Liver (tissue), 7 donors: ENCODE measurements at regions not wholly inside any gene's neighbourhood (a gene's known extent, or its start where the extent isn't known, plus 50 kb on each side); places are given as distances from the start of the nearest gene placed in this dataset.
A peak's percentile ranks its signal among the peaks of the same experiment; 100 is the strongest.

ENCODE experiments used
- DNase-seq: peaks from one replicate; pipeline ENCODE4 v3.0.0-alpha.2; 2017; ENCODE audit warnings: low spot score
- H3K27ac ChIP-seq, 2 donors: one replicate each; pipeline ENCODE4 v1.7.0; 2013; ENCODE audit warnings: inconsistent platforms in 2 of 2, low read length in 2 of 2, control low read depth in 1 of 2, low read depth in 1 of 2, mild to moderate bottlenecking in 1 of 2
- H3K27me3 ChIP-seq, 4 donors: one replicate each; pipeline versions ENCODE4 v1.6.1 to v1.7.0; 2013; ENCODE audit warnings: low read length in 3 of 4, inconsistent platforms in 1 of 4, mild to moderate bottlenecking in 1 of 4, moderate library complexity in 1 of 4; ENCODE audit not compliant: control insufficient read depth in 4 of 4, insufficient read depth in 4 of 4
- H3K36me3 ChIP-seq, 4 donors: one replicate each; pipeline versions ENCODE4 v1.6.1 to v1.7.0; 2013; ENCODE audit warnings: low read length in 3 of 4, mild to moderate bottlenecking in 3 of 4, low read depth in 1 of 4, moderate library complexity in 1 of 4; ENCODE audit not compliant: control insufficient read depth in 4 of 4, insufficient read depth in 3 of 4
- H3K4me1 ChIP-seq, 4 donors: one replicate each; pipeline versions ENCODE4 v1.6.1 to v1.7.0; 2013; ENCODE audit warnings: low read length in 3 of 4, mild to moderate bottlenecking in 3 of 4, moderate library complexity in 1 of 4; ENCODE audit not compliant: control insufficient read depth in 4 of 4, insufficient read depth in 4 of 4
- H3K4me3 ChIP-seq, 3 donors: one replicate each; pipeline versions ENCODE4 v1.6.1 to v1.7.0; 2013; ENCODE audit warnings: low read length in 3 of 3, control low read depth in 1 of 3, low read depth in 1 of 3, mild to moderate bottlenecking in 1 of 3
- H3K9ac ChIP-seq, 2 donors: one replicate each; pipeline ENCODE4 v1.7.0; 2013; ENCODE audit warnings: low read length in 2 of 2, mild to moderate bottlenecking in 2 of 2, moderate library complexity in 2 of 2, control low read depth in 1 of 2, low read depth in 1 of 2
- H3K9me3 ChIP-seq, 4 donors: one replicate each; pipeline versions ENCODE4 v1.6.1 to v1.7.0; 2013; ENCODE audit warnings: low read length in 3 of 4; ENCODE audit not compliant: control insufficient read depth in 4 of 4
- EGR1 ChIP-seq, 2 donors: IDR thresholded peaks; 2 replicates each; pipeline ENCODE4 v1.6.1; 2016 to 2018; ENCODE audit warnings: antibody characterized with exemption in 2 of 2, low read depth in 2 of 2
- FOXA1 ChIP-seq: IDR thresholded peaks from 2 replicates; pipeline ENCODE4 v1.6.1; 2016; ENCODE audit warnings: antibody characterized with exemption
- FOXA2 ChIP-seq: IDR thresholded peaks from 2 replicates; pipeline ENCODE4 v1.6.1; 2016; ENCODE audit warnings: antibody characterized with exemption
- GABPA ChIP-seq, 2 donors: IDR thresholded peaks in 1 of 2; conservative IDR thresholded peaks in 1 of 2; 2 replicates each; pipeline ENCODE4 v1.6.1; 2016; ENCODE audit warnings: antibody characterized with exemption in 2 of 2, mild to moderate bottlenecking in 1 of 2, moderate library complexity in 1 of 2
- HNF4A ChIP-seq, 2 donors: conservative IDR thresholded peaks; 2 replicates each; pipeline ENCODE4 v1.6.1; 2016; ENCODE audit warnings: antibody characterized with exemption in 2 of 2, mild to moderate bottlenecking in 2 of 2
- HNF4G ChIP-seq: IDR thresholded peaks from 2 replicates; pipeline ENCODE4 v1.6.1; 2016; ENCODE audit warnings: antibody characterized with exemption
- JUND ChIP-seq, 2 donors: IDR thresholded peaks; 2 replicates each; pipeline ENCODE4 v1.6.1; 2016; ENCODE audit warnings: antibody characterized with exemption in 2 of 2
- NR2F2 ChIP-seq: IDR thresholded peaks from 2 replicates; pipeline ENCODE4 v1.6.1; 2016; ENCODE audit warnings: antibody characterized with exemption
- RAD21 ChIP-seq, 2 donors: IDR thresholded peaks; 2 replicates each; pipeline ENCODE4 v1.6.1; 2016; ENCODE audit warnings: antibody characterized with exemption in 2 of 2, mild to moderate bottlenecking in 2 of 2
- REST ChIP-seq: IDR thresholded peaks from 2 replicates; pipeline ENCODE4 v1.6.1; 2016; ENCODE audit warnings: antibody characterized with exemption, mild to moderate bottlenecking
- RXRA ChIP-seq, 2 donors: IDR thresholded peaks; 2 replicates each; pipeline ENCODE4 v1.6.1; 2017 to 2018; ENCODE audit warnings: antibody characterized with exemption in 2 of 2, mild to moderate bottlenecking in 1 of 2
- SP1 ChIP-seq: IDR thresholded peaks from 2 replicates; pipeline ENCODE4 v1.6.1; 2018; ENCODE audit warnings: antibody characterized with exemption, mild to moderate bottlenecking
- TAF1 ChIP-seq: conservative IDR thresholded peaks from 2 replicates; pipeline ENCODE4 v1.6.1; 2016; ENCODE audit warnings: antibody characterized with exemption, mild to moderate bottlenecking
- WGBS: extraction: QIAGEN DNeasy Blood & Tissue Kit; methylation state at CpG from one replicate; pipeline ENCODE4 v1.1.7; 2013; 5-methylcytosine and 5-hydroxymethylcytosine counted together
- TF ChIP-seq, protein P1 (sequence below): IDR thresholded peaks from 2 replicates; pipeline ENCODE4 v1.6.1; 2016; ENCODE audit warnings: antibody characterized with exemption
- TF ChIP-seq, protein P2 (sequence below): IDR thresholded peaks from 2 replicates; pipeline ENCODE4 v1.6.1; 2016; ENCODE audit warnings: antibody characterized with exemption
- TF ChIP-seq, protein P3 (sequence below): IDR thresholded peaks from 2 replicates; pipeline ENCODE4 v1.6.1; 2016; ENCODE audit warnings: antibody characterized with exemption
- donor health status: healthy.
- donor health status: healthy.
- donor health status: healthy.
- donor health status: healthy.

GRCh38 chr3:67853520-67853919, 199.1 kb upstream of the SUCLG2 start:
- no peaks in the 10 kb centered on the region for H3K36me3 ChIP-seq
- H3K27ac ChIP-seq = no peak overlapping the region
- DNase-seq = no peak
- no peak for TF ChIP-seq HNF4G
- TF ChIP-seq REST = no peak
- TF ChIP-seq EGR1 (IDR thresholded peaks at IDR 0.05; ENCODE audit: low read depth in 2 of 2) = no peak
- TF ChIP-seq, protein P1, sequence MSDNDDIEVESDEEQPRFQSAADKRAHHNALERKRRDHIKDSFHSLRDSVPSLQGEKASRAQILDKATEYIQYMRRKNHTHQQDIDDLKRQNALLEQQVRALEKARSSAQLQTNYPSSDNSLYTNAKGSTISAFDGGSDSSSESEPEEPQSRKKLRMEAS = no peak
- TF ChIP-seq FOXA1 = no peak
- no peak for TF ChIP-seq FOXA2
- no peak for TF ChIP-seq SP1
- no peak for TF ChIP-seq GABPA (IDR thresholded peaks at IDR 0.05 in 1 of 2, conservative IDR thresholded peaks at IDR 0.05 in 1 of 2)
- no peak for TF ChIP-seq RAD21 (IDR thresholded peaks at IDR 0.05)
- TF ChIP-seq, protein P2, sequence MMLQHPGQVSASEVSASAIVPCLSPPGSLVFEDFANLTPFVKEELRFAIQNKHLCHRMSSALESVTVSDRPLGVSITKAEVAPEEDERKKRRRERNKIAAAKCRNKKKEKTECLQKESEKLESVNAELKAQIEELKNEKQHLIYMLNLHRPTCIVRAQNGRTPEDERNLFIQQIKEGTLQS = no peak
- TF ChIP-seq JUND (IDR thresholded peaks at IDR 0.05) = no peak
- no peak for TF ChIP-seq RXRA (IDR thresholded peaks at IDR 0.05)
- no peak for TF ChIP-seq NR2F2
- H3K4me1 ChIP-seq = peaks cover 3 to 24% (median 21%) of the 10 kb centered on the region in 4 donors
- H3K9ac ChIP-seq = no peak overlapping the region
- H3K9me3 ChIP-seq = no peaks in the 10 kb centered on the region
- no peak overlapping the region for H3K4me3 ChIP-seq
- 90% methylated on average over 2 of the region's 2 CpGs for WGBS
- no peaks in the 10 kb centered on the region for H3K27me3 ChIP-seq

DNA sequence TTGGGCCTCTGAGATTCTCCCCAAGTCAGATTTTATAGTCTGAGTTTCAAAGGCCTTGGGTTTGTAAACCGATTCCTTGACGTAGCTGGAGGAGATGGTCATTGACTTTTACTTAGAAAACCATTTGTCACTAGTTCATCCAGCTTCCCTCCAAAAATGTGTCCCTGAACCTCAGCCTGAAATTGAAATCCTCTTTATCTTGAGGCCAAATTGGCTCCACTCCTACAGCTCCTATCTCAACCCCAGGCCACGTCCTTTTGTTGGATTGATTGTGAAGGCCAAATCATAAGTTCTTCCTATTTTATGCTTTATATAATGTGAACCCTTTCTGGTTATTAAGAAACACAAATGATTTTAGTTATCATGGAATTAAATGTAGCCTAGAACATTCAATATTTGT, 193.9 kb upstream of the SUCLG2 start:
- Histone ChIP-seq H3K4me3 (no peak overlapping the region), H3K9ac (no peak overlapping the region), H3K27ac (no peak overlapping the region), H3K27me3 (no peaks in the 10 kb centered on the region), H3K9me3 (no peaks in the 10 kb centered on the region), H3K36me3 (no peaks in the 10 kb centered on the region), H3K4me1 (peaks cover 0 to 11% (median 6%) of the 10 kb centered on the region in 4 donors)
- TF ChIP-seq RXRA (IDR thresholded peaks at IDR 0.05) (peak in 1 of 2 donors; percentile 35), HNF4A (conservative IDR thresholded peaks at IDR 0.05) (peak in 1 of 2 donors; percentile 25), FOXA2 (no peak)
- DNase-seq = no peak
- 25% methylated on average over 3 of the region's 3 CpGs for WGBS

DNA sequence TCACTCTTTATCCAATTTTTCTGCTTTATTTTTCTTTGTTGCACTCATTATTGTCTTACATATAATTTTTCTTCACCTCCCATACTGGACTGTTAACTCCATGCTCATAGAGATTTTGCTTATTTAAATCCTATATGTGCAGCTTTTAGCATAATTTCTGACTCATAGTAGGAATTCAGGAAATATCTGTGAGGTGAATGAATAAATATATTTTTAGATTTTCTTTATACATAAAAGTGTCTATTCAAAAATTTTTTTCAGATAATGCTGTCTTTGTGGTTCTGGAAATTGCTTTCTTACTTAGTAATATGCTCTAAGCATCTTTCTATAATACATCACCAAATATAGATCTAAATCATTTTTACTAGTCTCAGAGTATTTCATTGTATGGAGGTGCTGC, 191.8 kb upstream of the SUCLG2 start:
- Histone ChIP-seq H3K36me3 (no peaks in the 10 kb centered on the region), H3K27me3 (no peaks in the 10 kb centered on the region), H3K4me1 (peaks cover 0 to 11% (median 6%) of the 10 kb centered on the region in 4 donors), H3K4me3 (no peak overlapping the region), H3K27ac (no peak overlapping the region), H3K9me3 (no peaks in the 10 kb centered on the region), H3K9ac (no peak overlapping the region)
- DNase-seq = no peak
- TF ChIP-seq HNF4A (conservative IDR thresholded peaks at IDR 0.05) = no peak
- TF ChIP-seq FOXA2 = no peak
- no peak for TF ChIP-seq JUND (IDR thresholded peaks at IDR 0.05)
- TF ChIP-seq, protein P3, sequence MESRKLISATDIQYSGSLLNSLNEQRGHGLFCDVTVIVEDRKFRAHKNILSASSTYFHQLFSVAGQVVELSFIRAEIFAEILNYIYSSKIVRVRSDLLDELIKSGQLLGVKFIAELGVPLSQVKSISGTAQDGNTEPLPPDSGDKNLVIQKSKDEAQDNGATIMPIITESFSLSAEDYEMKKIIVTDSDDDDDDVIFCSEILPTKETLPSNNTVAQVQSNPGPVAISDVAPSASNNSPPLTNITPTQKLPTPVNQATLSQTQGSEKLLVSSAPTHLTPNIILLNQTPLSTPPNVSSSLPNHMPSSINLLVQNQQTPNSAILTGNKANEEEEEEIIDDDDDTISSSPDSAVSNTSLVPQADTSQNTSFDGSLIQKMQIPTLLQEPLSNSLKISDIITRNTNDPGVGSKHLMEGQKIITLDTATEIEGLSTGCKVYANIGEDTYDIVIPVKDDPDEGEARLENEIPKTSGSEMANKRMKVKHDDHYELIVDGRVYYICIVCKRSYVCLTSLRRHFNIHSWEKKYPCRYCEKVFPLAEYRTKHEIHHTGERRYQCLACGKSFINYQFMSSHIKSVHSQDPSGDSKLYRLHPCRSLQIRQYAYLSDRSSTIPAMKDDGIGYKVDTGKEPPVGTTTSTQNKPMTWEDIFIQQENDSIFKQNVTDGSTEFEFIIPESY = no peak
- TF ChIP-seq TAF1 = no peak
- TF ChIP-seq NR2F2 = no peak
- TF ChIP-seq REST = no peak
- no peak for TF ChIP-seq HNF4G
- no peak for TF ChIP-seq SP1
- no peak for TF ChIP-seq FOXA1
- TF ChIP-seq EGR1 (IDR thresholded peaks at IDR 0.05; ENCODE audit: low read depth in 2 of 2) = no peak
- TF ChIP-seq RAD21 (IDR thresholded peaks at IDR 0.05) = no peak
- TF ChIP-seq, protein P2 = no peak
- TF ChIP-seq RXRA (IDR thresholded peaks at IDR 0.05) = no peak
- TF ChIP-seq GABPA (IDR thresholded peaks at IDR 0.05 in 1 of 2, conservative IDR thresholded peaks at IDR 0.05 in 1 of 2) = no peak
